D721Med (cell line): ENCODE measurements at regions not wholly inside any gene's neighbourhood (a gene's known extent, or its start where the extent isn't known, plus 50 kb on each side); places are given as distances from the start of the nearest gene placed in this dataset.

Experiments used
- DNase-seq: peaks from one replicate; pipeline ENCODE4 v3.0.0; 2011; ENCODE audit warnings: low spot score; ENCODE audit not compliant: insufficient read length
- FAIRE-seq: peaks from 2 replicates; lab custom pipeline; 2011; peaks lifted over from hg19 to GRCh38; lab: Jason Lieb, UNC
- TF ChIP-seq, protein P1 (sequence below): IDR thresholded peaks from 2 replicates; pipeline ENCODE4 v1.5.1; 2012; ENCODE audit warnings: mild to moderate bottlenecking, control low read depth; ENCODE audit not compliant: insufficient read depth; ENCODE audit errors: missing control alignments

DNA sequence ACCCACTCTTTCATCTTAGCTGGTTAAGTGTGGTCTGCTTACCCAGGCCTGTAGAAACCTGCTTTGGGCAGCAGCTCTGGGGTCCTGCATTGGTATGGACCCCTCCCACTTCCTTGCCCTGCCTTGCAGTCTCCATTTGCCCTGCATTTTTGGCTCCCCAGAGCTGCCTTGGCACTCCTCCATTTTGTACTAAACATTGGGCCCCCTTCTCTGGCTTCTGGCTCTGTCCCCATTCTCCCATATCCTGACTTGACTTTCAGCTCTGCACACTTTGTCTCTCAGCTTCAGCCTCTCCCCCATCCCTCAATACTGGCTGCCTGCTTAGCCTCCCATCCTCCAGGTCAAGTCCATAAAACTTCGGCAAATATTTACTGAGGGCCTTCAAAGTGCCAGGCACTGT lies 145.5 kb upstream of the PELI1 start:
- TF ChIP-seq, protein P1, sequence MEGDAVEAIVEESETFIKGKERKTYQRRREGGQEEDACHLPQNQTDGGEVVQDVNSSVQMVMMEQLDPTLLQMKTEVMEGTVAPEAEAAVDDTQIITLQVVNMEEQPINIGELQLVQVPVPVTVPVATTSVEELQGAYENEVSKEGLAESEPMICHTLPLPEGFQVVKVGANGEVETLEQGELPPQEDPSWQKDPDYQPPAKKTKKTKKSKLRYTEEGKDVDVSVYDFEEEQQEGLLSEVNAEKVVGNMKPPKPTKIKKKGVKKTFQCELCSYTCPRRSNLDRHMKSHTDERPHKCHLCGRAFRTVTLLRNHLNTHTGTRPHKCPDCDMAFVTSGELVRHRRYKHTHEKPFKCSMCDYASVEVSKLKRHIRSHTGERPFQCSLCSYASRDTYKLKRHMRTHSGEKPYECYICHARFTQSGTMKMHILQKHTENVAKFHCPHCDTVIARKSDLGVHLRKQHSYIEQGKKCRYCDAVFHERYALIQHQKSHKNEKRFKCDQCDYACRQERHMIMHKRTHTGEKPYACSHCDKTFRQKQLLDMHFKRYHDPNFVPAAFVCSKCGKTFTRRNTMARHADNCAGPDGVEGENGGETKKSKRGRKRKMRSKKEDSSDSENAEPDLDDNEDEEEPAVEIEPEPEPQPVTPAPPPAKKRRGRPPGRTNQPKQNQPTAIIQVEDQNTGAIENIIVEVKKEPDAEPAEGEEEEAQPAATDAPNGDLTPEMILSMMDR: no peak
- DNase-seq (no peak), FAIRE-seq (no peak)

DNA sequence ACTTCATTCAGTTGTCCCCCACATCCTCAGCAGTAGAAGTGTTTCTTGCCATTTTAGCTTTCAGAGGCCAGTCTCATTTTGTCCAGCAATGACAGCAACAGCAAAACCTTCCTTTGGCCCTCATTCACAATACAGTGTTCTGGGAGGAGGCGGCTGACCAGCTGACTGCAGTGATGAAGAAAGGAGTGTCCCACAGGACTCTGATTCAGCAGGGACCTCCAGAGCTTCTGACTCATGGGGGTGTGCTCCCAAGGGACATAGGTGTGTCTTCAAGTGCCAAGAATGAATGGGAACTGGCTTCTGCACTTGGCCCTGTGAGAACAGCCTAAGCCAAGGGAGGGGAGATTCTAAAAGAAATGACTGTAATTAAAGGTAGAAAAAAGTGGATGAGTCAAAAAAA lies 147.0 kb upstream of the PELI1 start:
- FAIRE-seq: no peak
- DNase-seq: no peak
- TF ChIP-seq, protein P1: no peak

DNA sequence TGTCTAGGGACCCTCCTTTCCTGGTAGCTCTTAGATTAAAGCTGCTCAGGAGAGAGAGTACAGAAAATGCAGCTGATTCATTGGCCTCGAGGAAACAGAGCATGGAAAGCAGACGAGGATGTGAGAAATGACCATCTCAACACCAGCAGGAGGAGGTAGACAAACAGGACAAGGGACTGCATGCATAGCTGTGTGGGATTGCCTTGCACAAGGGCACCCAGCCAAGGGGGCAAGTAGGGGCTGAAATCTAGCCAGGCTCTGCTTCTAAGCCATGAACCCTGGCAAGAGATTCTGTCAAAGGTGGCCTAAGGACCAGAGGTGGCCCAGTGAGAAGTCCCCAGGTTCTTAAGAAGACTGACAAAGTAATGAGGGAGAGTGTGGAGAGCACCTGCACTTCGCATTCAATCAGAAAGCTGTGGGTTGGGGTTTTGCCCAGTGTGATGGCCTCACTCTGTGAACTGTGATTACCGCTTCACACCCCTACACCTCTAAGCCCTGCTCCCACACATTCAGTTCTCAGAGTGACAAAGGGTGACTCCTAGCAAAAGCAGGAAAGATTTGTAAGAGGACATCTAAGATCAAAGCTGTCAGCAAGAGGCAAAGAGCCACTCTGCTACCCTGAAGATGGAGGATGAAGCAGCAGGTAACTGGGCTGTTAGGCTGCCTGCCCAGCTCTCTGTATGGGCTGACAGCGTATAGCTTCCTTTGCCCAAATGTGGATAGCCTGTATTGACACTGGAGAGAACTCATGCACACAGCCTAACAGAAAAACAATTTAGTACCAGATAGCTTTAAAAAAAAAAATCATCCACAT lies 151.3 kb upstream of the PELI1 start:
- FAIRE-seq: no peak
- TF ChIP-seq, protein P1: no peak
- no peak for DNase-seq

DNA sequence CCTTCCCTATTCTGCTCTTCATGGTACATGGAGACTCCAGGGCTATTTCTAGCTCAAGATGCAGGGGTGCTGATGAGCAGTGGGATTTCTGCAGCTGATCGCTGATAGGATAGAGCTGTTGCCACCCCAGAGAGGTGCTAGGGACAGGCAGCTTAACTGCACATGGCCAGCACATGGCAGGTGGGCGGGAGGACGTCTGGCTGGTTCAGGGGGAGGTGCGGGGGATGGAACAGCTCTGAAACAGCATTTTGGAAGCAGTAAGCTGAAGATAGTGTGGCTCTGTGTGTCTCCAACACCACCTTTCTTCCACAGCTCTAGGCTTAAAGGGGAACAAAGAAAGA lies 151.9 kb upstream of the PELI1 start:
- FAIRE-seq (no peak), DNase-seq (no peak)
- TF ChIP-seq, protein P1: no peak

DNA sequence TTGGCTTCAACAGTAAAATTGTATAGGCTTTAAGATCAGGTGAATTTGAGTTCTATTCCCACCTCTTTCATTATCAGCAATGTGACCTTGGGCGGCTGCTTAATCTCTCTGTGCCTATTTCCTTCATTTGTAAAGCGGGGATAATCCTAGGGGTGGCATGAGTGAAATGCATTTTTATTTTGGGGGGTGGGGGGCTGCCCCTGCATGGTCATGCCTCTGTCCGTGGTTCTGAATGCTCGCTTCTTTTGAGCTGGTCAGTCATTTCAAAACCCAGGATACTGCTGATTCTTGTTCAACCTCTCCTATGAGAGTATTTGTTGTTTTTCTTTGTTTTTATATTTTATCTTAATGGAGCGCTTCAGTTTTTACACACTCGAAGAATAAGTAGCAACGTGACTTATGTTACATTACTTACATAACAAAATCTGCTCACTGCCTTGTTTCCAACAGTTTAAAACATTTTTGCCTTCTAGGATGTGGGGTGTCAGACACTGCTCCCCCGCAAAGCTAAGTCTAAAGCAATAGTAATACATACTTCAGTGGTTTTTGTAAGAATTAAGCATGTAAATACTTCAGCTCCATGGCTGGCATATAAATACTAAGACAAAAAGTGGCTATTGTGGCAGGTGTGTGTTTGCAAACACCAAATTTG lies 152.6 kb upstream of the PELI1 start:
- DNase-seq (no peak), FAIRE-seq (no peak)
- TF ChIP-seq, protein P1: no peak

DNA sequence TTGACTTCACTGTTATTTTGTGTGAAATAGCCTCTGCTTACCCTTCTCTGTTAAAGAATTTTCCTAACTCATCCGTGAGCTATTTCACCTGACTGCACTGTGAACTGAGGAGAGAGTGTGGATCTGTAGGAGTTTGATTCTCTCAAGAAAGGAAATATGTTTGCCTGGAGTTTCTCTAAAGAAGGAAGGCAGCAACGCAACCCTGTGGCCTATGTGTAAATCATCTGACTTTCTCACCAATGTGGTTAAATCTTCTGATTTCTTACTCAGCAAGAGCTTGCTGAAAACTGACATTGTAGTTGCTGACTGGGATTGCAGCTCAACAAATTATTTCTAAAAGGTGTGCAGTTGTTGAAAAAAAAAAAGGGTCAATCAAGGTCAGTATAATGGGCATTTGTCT lies 153.9 kb upstream of the PELI1 start:
- TF ChIP-seq, protein P1: no peak
- DNase-seq (no peak), FAIRE-seq (no peak)

DNA sequence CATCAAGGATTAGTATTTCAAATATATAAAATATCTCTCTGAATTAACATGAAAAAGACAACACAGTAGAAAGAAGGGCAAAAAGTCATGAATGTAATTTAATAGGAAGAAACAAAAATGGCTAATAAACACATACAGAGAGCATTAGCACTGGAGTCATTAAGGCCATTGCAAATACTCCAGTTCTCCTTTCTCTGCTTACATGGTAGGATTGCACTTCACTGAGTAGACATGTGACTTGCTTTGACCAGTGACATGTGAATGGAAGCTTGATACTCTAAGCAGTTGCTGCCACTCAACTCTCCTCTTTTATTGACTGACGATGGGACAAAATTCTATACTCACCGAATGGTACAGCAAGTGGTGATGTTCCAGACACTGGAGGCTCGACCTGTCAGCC lies 153.9 kb upstream of the LGALSL start:
- TF ChIP-seq, protein P1: no peak
- FAIRE-seq: no peak
- DNase-seq: no peak
